BLaER1 treated with 17β-estradiol and CSF1 and Interleukin-3, amounts not matched to agents 10 nM and 100 nM (cell line): ENCODE measurements at regions not wholly inside any gene's neighbourhood (a gene's known extent, or its start where the extent isn't known, plus 50 kb on each side); places are given as distances from the start of the nearest gene placed in this dataset.
A peak's percentile ranks its signal among the peaks of the same experiment; 100 is the strongest.

ENCODE experiments used
- H3K27ac ChIP-seq, 11 experiments: shearing (Covaris generic); formaldehyde crosslinking; 2 replicates each; pipeline ENCODE4 v1.8.1; 2022
- H3K27me3 ChIP-seq, 11 experiments: shearing (Covaris generic); formaldehyde crosslinking; 2 replicates each; pipeline ENCODE4 v1.8.1; 2022
- H3K36me3 ChIP-seq, 11 experiments: shearing (Covaris generic); formaldehyde crosslinking; 2 replicates each; pipeline ENCODE4 v1.8.1; 2022
- H3K4me1 ChIP-seq, 10 experiments: shearing (Covaris generic); formaldehyde crosslinking; 2 replicates each; pipeline ENCODE4 v1.8.1; 2022
- H3K4me2 ChIP-seq, 11 experiments: shearing (Covaris generic); formaldehyde crosslinking; 2 replicates each; pipeline ENCODE4 v1.8.1; 2022
- H3K4me3 ChIP-seq, 10 experiments: shearing (Covaris generic); formaldehyde crosslinking; 2 replicates each; pipeline ENCODE4 v1.8.1; 2022
- H3K9ac ChIP-seq, 11 experiments: shearing (Covaris generic); formaldehyde crosslinking; 2 replicates each; pipeline ENCODE4 v1.8.1; 2022
- H3K9me3 ChIP-seq, 11 experiments: shearing (Covaris generic); formaldehyde crosslinking; replicated peaks in 1 of 11; 2 replicates each; pipeline ENCODE4 v1.8.1; 2022
- H4K20me1 ChIP-seq, 11 experiments: shearing (Covaris generic); formaldehyde crosslinking; 2 replicates each; pipeline ENCODE4 v1.8.1; 2022
- Cebpa-rat ChIP-seq, 11 experiments: shearing (Covaris generic); IDR thresholded peaks; 2 replicates each; pipeline ENCODE4 v1.8.1; 2022

GRCh38 chrX:39449352-39449751, 648.1 kb downstream of the MID1IP1 start:
- no peak overlapping the region for H3K27ac ChIP-seq
- H3K4me1 ChIP-seq = peaks cover 5 to 31% (median 11%) of the 10 kb centered on the region in 10 experiments; a peak in 15 of 20 replicates
- TF ChIP-seq Cebpa-rat (IDR thresholded peaks at IDR 0.05) = no peak
- H3K4me3 ChIP-seq = no peak overlapping the region
- peaks cover 0 to 4% (median 0%) of the 10 kb centered on the region in 11 experiments; a peak in 1 of 22 replicates for H3K9me3 ChIP-seq
- H3K36me3 ChIP-seq = no peaks in the 10 kb centered on the region
- peaks cover 0 to 5% (median 0%) of the 10 kb centered on the region in 11 experiments; a peak in 1 of 22 replicates for H3K27me3 ChIP-seq
- H3K9ac ChIP-seq = no peak overlapping the region
- H4K20me1 ChIP-seq = no peaks in the 10 kb centered on the region
- no peak overlapping the region for H3K4me2 ChIP-seq

GRCh38 chrX:39450234-39450977, 647.4 kb downstream of the BCOR start:
- no peaks in the 10 kb centered on the region for H3K36me3 ChIP-seq
- H3K27me3 ChIP-seq = peaks cover 0 to 5% (median 0%) of the 10 kb centered on the region in 11 experiments; a peak in 1 of 22 replicates
- no peak overlapping the region for H3K9ac ChIP-seq
- no peak overlapping the region for H3K4me3 ChIP-seq
- peaks cover 5 to 31% (median 11%) of the 10 kb centered on the region in 10 experiments; a peak in 15 of 20 replicates for H3K4me1 ChIP-seq
- H3K9me3 ChIP-seq = peaks cover 0 to 4% (median 0%) of the 10 kb centered on the region in 11 experiments; a peak in 1 of 22 replicates
- no peak overlapping the region for H3K27ac ChIP-seq
- no peak for TF ChIP-seq Cebpa-rat (IDR thresholded peaks at IDR 0.05)
- H3K4me2 ChIP-seq = peak overlapping the region in 9 of 11 experiments; percentile 10 to 50 (median 30); a peak in 15 of 22 replicates
- H4K20me1 ChIP-seq = no peaks in the 10 kb centered on the region

DNA sequence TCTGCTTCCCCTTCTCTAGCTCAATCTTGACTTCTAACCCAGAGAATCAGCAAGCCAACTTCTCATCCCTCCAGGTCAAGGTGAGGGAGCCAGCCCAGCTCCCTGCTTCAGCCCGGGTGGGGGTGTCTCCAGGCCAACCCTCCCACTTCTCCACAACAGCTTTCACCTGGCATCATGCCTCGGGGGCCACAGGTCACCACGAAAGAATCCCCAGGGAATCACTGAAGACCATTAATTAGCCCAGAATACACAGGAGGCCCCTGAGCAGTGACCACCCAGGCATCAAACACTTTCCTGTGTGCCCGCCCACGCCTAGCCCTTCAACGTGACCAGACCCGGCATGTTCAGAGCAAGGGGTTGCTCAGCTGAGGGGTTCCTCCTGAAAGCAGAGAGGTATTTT, 646.7 kb downstream of the BCOR start:
- Histone ChIP-seq H3K9me3 (peaks cover 0 to 4% (median 0%) of the 10 kb centered on the region in 11 experiments; a peak in 1 of 22 replicates), H3K4me2 (peak overlapping the region in 9 of 11 experiments; percentile 10 to 50 (median 30); a peak in 14 of 22 replicates), H3K36me3 (no peaks in the 10 kb centered on the region), H3K4me3 (no peak overlapping the region), H3K9ac (no peak overlapping the region), H3K27ac (no peak overlapping the region), H4K20me1 (no peaks in the 10 kb centered on the region), H3K4me1 (peaks cover 5 to 31% (median 11%) of the 10 kb centered on the region in 10 experiments; a peak in 15 of 20 replicates), H3K27me3 (peaks cover 0 to 5% (median 0%) of the 10 kb centered on the region in 11 experiments; a peak in 1 of 22 replicates)
- no peak for TF ChIP-seq Cebpa-rat (IDR thresholded peaks at IDR 0.05)

DNA sequence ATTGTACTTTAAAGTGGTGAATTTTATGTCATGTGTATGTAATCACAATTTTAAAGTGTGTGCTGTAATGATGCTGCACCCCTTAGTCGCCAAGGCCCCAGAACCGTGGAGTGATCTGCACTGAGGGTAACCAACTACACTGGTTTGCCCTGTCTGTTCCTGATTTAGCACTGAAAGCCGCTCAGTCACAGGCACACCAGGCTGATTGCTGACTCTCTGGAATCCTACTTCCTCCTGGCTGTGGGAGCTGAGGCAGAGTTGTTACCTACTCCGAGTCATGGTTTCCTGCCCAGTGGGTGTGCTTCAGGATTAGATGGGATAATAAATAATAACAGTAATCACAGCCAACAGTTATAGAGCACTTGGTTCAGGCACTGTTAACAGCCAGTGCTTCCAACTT, 645.4 kb downstream of the BCOR start:
- peak overlapping the region in 3 of 11 experiments; percentile 41 to 56 (median 47); a peak in 7 of 22 replicates for H3K4me2 ChIP-seq
- H3K4me3 ChIP-seq = no peak overlapping the region
- no peaks in the 10 kb centered on the region for H3K36me3 ChIP-seq
- H3K4me1 ChIP-seq = peaks cover 5 to 31% (median 11%) of the 10 kb centered on the region in 10 experiments; a peak in 15 of 20 replicates
- H4K20me1 ChIP-seq = no peaks in the 10 kb centered on the region
- peaks cover 3 to 13% (median 8%) of the 10 kb centered on the region in 11 experiments; a peak in 12 of 22 replicates for H3K9me3 ChIP-seq
- H3K9ac ChIP-seq = no peak overlapping the region
- no peak for TF ChIP-seq Cebpa-rat (IDR thresholded peaks at IDR 0.05)
- peaks cover 0 to 5% (median 0%) of the 10 kb centered on the region in 11 experiments; a peak in 1 of 22 replicates for H3K27me3 ChIP-seq
- no peak overlapping the region for H3K27ac ChIP-seq

GRCh38 chrX:39453889-39454621, 643.7 kb downstream of the BCOR start:
- H3K27ac ChIP-seq = no peak overlapping the region
- no peaks in the 10 kb centered on the region for H4K20me1 ChIP-seq
- no peak overlapping the region for H3K4me3 ChIP-seq
- H3K9ac ChIP-seq = no peak overlapping the region
- no peaks in the 10 kb centered on the region for H3K27me3 ChIP-seq
- peaks cover 3 to 13% (median 8%) of the 10 kb centered on the region in 11 experiments; a peak in 12 of 22 replicates for H3K9me3 ChIP-seq
- no peak overlapping the region for H3K4me2 ChIP-seq
- H3K4me1 ChIP-seq = peaks cover 5 to 31% (median 11%) of the 10 kb centered on the region in 10 experiments; a peak in 15 of 20 replicates
- TF ChIP-seq Cebpa-rat (IDR thresholded peaks at IDR 0.05) = no peak
- H3K36me3 ChIP-seq = no peaks in the 10 kb centered on the region

- no peak overlapping the region for H3K9ac ChIP-seq
- peaks cover 3 to 13% (median 7%) of the 10 kb centered on the region in 11 experiments; a peak in 11 of 22 replicates for H3K9me3 ChIP-seq
- H4K20me1 ChIP-seq = no peaks in the 10 kb centered on the region
- no peak overlapping the region for H3K27ac ChIP-seq
- H3K4me1 ChIP-seq = peaks cover 0 to 11% (median 3%) of the 10 kb centered on the region in 10 experiments; a peak in 11 of 20 replicates
- no peaks in the 10 kb centered on the region for H3K27me3 ChIP-seq
- no peak overlapping the region for H3K4me3 ChIP-seq
- no peaks in the 10 kb centered on the region for H3K36me3 ChIP-seq
- no peak for TF ChIP-seq Cebpa-rat (IDR thresholded peaks at IDR 0.05)
- no peak overlapping the region for H3K4me2 ChIP-seq
Observed at GRCh38 chrX:39456894-39457604, 640.7 kb downstream of the BCOR start.

- Histone ChIP-seq H3K9me3 (peaks cover 3 to 13% (median 7%) of the 10 kb centered on the region in 11 experiments; a peak in 11 of 22 replicates), H3K27me3 (no peaks in the 10 kb centered on the region), H3K9ac (no peak overlapping the region), H3K4me3 (no peak overlapping the region), H3K4me1 (peaks cover 0 to 25% (median 14%) of the 10 kb centered on the region in 10 experiments; a peak in 12 of 20 replicates), H3K27ac (no peak overlapping the region), H3K36me3 (no peaks in the 10 kb centered on the region), H4K20me1 (no peaks in the 10 kb centered on the region), H3K4me2 (no peak overlapping the region)
- TF ChIP-seq Cebpa-rat (IDR thresholded peaks at IDR 0.05) = no peak
Observed at GRCh38 chrX:39458779-39459178, 639.0 kb downstream of the BCOR start.

GRCh38 chrX:39459204-39459603, 638.6 kb downstream of the BCOR start:
- no peak for TF ChIP-seq Cebpa-rat (IDR thresholded peaks at IDR 0.05)
- Histone ChIP-seq H3K4me3 (no peak overlapping the region), H3K27ac (no peak overlapping the region), H3K9ac (no peak overlapping the region), H3K36me3 (no peaks in the 10 kb centered on the region), H3K9me3 (peaks cover 3 to 13% (median 7%) of the 10 kb centered on the region in 11 experiments; a peak in 11 of 22 replicates), H3K4me2 (no peak overlapping the region), H3K4me1 (peaks cover 0 to 29% (median 16%) of the 10 kb centered on the region in 10 experiments; a peak in 12 of 20 replicates), H4K20me1 (no peaks in the 10 kb centered on the region), H3K27me3 (no peaks in the 10 kb centered on the region)
